Hepatic stellate cell (primary cell): ENCODE measurements at regions not wholly inside any gene's neighbourhood (a gene's known extent, or its start where the extent isn't known, plus 50 kb on each side); places are given as distances from the start of the nearest gene placed in this dataset.
"Not testable (repeated sequence)": the region's sequence is repeated elsewhere in the genome, so short reads cannot be mapped to it uniquely, and the experiment has no call there.

Experiments
- DNase-seq: peaks from one replicate; pipeline ENCODE4 v3.0.0; 2011; ENCODE audit warnings: low spot score

DNA sequence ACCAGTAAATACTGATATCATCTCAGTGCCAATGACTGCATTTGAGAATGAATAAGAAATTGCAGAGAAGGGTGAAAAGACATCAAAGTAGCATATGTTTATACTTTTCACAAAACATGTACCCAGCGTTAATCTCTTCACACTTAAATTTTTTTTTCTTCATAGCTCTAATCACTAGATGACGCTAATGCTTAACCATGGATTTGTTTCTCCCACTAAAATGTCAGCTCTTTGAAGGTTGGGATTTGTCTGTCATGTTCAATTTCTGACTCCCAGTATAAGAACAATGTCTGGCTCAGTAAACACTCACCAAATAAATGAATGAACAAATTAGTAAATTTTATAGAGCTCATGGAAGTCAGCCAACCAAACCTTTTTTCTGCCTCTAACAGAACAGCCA is 78.3 kb upstream of the LMCD1 start:
- no peak for DNase-seq

DNA sequence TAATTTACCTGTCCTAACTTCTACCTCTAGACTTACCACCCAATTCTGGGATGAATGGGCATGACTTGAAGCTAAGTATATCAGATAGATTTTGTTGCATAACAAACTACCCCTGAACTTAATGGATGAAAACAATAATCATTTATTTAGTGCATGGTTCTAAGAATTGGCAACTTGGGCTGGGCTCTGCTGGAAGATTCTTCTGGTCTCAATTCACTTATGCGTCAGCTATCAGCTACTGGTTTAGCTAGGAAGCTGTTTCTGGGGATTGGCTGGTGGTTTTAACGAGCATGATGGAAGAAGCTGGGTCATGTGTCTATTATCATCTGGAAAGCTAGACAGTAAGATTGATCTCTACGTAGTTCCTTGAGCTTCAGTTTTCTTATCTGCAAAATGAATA is 77.3 kb upstream of the LMCD1 start:
- no peak for DNase-seq

DNA sequence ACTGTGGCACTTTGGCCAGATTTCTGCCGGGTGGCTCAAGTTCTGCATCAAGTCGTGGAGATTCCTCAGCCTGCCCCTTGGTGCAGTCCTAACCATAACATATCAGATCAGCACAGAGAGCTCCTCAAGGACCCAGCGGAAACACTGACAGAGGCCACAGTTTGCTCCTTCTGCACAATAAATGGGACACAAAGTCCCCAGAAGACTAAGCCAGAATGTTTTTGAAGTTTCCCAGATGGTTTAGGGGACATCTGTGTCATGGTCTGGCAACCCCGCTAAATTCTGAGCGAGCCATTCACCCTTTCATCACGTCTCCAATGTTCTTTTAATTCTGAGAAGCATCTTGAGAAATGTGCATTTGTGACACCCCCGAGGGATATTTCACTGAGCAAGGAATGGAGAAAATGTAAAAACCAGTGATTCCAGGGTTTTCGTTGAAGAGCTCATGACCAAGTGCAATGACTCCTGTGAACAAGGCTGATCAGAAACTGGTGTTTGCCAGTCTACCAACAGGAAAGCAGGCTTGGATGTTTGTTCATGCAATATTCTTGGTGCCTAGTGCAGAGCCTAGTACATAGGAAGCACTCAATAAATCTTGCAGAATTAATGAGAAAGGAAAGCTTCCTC is 64.8 kb upstream of the LMCD1 start:
- DNase-seq = no peak

DNA sequence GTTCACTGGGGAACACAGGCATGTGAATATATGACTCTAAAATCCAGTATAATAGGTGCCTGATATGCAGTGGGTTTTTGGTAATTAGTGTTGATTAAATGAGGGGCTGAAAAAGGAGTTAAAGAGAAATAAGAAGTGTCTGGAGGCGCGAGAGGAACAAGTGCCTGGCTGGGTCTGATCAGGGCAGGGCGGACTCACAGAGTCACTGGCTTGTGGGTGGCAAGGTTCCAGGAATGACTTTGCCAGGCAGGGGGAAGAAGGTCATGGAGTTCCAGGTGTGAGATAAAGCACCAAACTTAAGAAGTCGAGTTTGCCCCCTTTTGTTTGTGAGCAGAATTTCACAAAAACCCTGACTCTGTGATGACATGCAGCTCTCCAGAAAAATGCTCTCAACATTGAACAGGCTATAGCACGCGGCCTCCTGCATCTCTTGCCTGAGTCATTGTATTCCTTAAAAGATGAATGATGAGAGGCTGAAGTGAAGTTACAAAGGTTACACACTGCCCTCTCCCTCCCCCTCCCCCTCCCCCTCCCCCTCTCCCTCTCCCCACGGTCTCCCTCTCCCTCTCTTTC is 63.0 kb upstream of the LMCD1 start:
- no peak for DNase-seq

DNA sequence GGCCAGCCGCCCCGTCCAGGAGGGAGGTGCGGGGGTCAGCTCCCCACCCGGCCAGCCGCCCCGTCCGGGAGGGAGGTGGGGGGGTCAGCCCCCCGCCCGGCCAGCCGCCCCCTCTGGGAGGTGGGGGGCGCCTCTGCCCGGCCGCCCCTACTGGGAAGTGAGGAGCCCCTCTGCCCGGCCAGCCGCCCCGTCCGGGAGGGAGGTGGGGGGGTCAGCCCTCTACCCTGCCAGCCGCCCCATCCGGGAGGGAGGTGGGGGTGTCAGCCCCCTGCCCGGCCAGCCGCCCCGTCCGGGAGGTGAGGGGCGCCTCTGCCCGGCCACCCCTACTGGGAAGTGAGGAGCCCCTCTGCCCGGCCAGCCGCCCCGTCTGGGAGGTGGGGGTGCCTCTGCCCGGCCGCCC is 61.5 kb upstream of the LMCD1 start:
- DNase-seq = not testable (repeated sequence)

DNA sequence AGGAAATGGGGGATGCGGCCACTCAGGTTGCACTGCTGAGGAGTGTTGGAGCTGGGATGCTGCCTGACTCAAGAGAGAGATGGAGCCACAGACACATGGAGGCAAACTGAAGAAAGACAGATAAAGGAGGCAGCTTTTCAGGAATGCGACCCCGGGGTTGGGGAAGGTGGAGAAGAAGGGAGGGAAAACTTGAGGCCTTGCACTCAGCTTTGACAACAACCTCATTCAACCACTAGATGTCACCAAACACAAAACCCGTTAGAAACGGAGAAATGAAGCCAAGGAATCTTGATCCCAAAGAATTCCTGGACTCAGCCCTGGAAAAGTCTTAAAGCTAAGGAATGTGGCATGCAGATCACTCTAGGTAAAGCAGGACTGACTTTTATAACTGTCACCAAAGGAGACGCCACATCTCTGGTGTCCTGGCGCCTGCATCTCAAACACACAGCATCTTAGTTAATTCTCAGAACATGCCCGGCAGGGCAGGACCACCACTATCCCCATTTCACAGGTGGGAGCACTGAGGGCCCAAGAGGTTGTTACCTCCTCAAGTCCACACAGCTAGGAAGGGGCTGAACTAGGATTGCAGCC is 59.6 kb upstream of the LMCD1 start:
- peak; percentile 79 for DNase-seq

DNA sequence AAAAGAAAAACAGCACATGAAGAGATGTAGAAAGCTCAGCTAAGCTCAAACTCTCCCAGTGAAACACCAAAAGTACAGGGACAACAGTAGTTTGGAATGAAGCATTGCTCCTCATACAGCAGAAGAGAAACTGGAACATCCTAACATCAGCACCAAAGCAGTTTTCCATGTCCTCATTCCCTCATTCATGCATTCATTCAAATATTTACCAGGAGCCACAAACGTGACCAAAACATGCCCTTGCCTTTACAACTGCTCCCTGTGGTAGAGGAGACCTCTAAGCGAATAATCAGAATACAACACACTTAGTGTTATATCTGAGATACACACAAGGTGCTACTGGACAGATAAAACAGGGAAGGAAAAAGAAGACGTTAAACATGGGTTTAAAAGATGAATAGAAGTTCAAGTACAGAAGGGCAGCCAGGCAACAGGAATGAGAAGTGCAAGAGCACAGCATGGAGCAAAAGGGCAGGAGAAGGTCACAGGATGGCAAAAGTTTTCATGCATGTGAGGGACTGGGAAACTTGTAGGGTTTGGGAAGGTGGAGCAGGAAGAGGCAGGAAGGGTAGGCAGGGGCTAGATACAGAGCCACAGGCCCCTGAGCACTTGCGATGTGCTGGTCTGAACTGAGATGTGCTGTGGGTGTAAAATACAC is 58.5 kb upstream of the LMCD1 start:
- no peak for DNase-seq

DNA sequence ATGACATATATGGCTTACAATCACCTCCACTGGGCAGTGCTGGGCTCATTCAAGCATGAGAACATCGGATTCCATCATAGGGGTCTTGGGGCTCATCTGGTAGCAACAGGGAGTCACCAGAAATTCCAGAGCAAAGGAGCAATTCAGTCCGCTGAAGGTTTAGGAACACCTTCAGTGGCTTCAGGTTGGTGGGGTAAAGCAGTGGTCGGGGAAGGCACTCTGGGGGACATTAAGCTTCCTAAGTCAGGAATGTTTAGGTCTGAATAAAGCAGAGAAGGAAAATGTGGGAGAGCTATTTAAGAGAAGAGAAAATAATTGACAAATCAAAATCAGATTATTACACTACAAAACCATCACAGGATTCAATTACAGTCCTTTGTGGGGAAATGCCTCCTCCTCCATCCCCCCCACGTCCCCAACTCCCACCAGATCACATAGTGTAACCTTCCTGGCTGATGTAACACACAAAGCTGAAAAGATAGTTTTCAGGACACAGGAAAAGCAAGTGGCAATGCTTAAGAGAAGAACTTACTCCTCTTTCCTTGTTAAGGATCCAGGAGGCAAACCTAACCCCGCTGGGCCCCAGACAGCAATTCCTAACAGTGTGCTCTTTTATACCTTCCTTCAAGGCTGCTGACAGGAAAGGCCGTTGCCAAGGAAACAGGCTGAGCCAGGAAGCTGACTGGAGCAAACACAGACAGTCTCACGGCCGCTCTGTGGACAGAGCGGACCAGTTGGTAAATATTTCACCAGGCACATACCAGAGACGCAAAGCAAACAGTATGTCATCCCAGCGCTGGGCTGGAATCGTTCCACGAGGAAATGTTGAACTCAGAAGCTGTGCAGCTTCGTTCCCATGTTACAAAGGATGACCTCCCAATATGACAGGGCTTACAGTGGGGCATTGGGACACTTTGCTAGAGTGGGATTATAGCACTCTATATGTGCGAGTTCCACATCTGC is 57.5 kb upstream of the LMCD1 start:
- DNase-seq = peak; percentile 83

DNA sequence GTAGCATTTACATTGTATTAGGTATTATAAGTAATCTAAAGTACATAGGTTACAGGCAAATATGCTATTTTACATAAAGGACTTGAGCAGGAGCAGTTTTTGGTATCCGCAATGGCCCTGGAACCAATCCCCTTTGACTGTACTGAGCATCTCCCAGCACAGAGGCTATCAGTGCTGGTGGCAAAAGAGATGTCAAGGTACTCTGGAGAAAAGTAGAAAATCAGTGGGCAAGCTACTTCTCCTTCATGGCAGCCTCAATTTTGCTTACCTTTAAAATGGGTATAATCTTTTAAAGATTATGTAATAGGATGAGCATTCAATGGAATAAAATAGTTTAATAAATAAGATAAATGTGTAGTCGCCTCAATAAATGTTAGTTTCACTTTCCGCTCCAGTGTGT is 56.7 kb upstream of the LMCD1 start:
- DNase-seq = no peak

DNA sequence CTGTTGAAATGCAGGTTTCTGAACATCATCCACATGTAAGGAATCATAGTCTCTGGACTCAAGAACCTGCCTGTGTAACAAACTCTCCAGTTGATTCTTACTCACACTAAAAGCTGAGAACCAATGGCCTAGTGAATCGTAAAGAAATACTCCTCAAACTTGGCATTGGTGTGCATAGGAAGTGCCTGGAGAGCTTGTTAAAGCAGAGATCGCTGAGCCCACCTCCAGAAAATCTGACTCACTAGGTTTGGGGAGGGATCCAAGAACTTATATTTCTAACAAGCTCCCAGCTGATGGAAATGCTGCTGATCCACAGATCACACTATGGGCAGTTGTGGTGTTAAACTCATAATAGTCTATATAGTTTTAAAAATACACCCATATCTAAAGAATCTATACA is 55.8 kb upstream of the LMCD1 start:
- no peak for DNase-seq

DNA sequence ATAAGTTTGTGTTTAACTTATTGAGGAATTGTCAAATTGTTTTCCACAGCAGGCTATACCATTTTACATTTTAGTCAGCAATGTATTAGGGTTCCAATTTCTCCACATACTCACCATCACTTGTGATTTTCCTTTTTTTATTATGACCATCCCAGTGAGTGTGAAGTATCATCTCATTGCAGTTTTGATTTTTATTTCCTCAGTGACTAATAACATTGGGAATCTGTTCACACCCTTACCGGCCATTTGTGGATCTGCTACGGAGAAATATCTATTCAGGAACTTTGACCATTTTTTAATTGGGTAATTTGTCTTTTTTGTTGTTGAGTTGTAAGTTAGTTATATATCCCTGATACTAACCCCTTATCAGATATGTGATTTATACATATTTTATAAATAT is 54.8 kb upstream of the LMCD1 start:
- no peak for DNase-seq

DNA sequence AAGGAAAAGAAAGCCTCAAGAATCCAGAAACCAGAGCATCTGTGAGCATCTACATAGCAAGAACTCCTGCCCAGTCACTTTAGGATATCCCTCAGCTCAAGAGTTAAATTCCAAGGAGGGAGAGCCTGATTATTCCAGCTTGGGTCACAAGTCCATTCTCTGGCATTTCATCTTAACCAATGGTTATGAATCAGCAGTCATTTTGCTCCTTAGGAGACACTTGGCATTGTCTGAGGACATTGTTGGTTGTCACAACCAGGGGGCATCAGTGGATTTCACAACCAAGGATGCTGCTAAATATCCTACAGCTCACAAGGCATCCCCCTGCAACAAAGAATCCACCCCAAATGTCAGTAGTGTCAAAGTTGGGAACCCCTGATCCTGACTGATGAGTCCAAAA is 51.0 kb upstream of the LMCD1 start:
- DNase-seq = no peak

DNA sequence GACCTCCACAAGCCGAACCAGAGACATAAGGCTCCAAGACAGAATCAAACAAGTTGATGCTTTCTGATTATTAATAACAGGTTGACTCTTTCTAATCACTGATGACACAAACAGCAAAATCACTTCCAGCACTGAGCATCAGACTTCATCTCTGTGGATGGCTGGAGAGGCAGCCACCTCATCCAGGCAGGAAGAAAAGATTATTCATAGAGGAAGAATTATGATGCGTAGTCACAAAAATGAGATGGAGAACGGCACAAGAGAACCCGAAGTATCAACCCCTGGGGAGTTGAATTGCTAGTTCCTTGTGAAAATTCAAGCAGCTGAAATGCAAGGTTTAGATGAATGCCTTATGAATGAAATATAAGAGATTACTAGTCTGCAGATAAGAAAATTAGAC is 49.9 kb upstream of the LMCD1 start:
- peak; percentile 62 for DNase-seq
